GM23248 (cell line): ENCODE measurements at regions not wholly inside any gene's neighbourhood (a gene's known extent, or its start where the extent isn't known, plus 50 kb on each side); places are given as distances from the start of the nearest gene placed in this dataset.

Experiments used
- DNase-seq: peaks from one replicate; pipeline ENCODE4 v3.0.0-alpha.2; 2015
- H2AFZ ChIP-seq: fragments of 200-600 bp; sonication (generic); 2 replicates; pipeline ENCODE4 v1.6.1; 2016; ENCODE audit warnings: antibody characterized with exemption
- H3F3A ChIP-seq: fragments of 200-600 bp; sonication (generic); 2 replicates; pipeline ENCODE4 v1.6.1; 2016; ENCODE audit warnings: mild to moderate bottlenecking, antibody characterized with exemption, mixed run types; ENCODE audit not compliant: insufficient read depth
- H3K27ac ChIP-seq: fragments of 200-600 bp; sonication (generic); 2 replicates; pipeline ENCODE4 v1.5.1; 2016; ENCODE audit warnings: mild to moderate bottlenecking
- H3K27me3 ChIP-seq: fragments of 200-600 bp; sonication (generic); replicated peaks from 2 replicates; pipeline ENCODE4 v1.6.1; 2016; ENCODE audit warnings: mild to moderate bottlenecking; ENCODE audit not compliant: insufficient read depth
- H3K36me3 ChIP-seq: fragments of 200-600 bp; sonication (generic); 2 replicates; pipeline ENCODE4 v1.6.1; 2016; ENCODE audit warnings: low read depth, mild to moderate bottlenecking
- H3K4me1 ChIP-seq: fragments of 200-600 bp; sonication (generic); 2 replicates; pipeline ENCODE4 v1.6.1; 2016; ENCODE audit warnings: mild to moderate bottlenecking; ENCODE audit not compliant: insufficient read depth
- H3K4me2 ChIP-seq: fragments of 200-600 bp; sonication (generic); one replicate; pipeline ENCODE4 v1.6.1; 2016; ENCODE audit warnings: mild to moderate bottlenecking; ENCODE audit not compliant: unreplicated experiment
- H3K4me3 ChIP-seq: fragments of 200-600 bp; sonication (generic); 2 replicates; pipeline ENCODE4 v1.5.1; 2016; ENCODE audit warnings: mild to moderate bottlenecking
- H3K79me2 ChIP-seq: fragments of 200-600 bp; sonication (generic); 2 replicates; pipeline ENCODE4 v1.6.1; 2016; ENCODE audit warnings: mild to moderate bottlenecking; ENCODE audit not compliant: insufficient read depth
- H3K9ac ChIP-seq: fragments of 200-600 bp; sonication (generic); 2 replicates; pipeline ENCODE4 v1.6.1; 2016; ENCODE audit warnings: mild to moderate bottlenecking
- H3K9me2 ChIP-seq: fragments of 200-600 bp; sonication (generic); 2 replicates; pipeline ENCODE4 v1.6.1; 2016; ENCODE audit warnings: mixed run types, mild to moderate bottlenecking, moderate library complexity; ENCODE audit not compliant: insufficient read depth
- H3K9me3 ChIP-seq: fragments of 200-600 bp; sonication (generic); one replicate; pipeline ENCODE4 v1.6.1; 2017; ENCODE audit warnings: low read depth
- H4K20me1 ChIP-seq: fragments of 200-600 bp; sonication (generic); 2 replicates; pipeline ENCODE4 v1.6.0; 2016; ENCODE audit not compliant: insufficient read depth
- EZH2 ChIP-seq: fragments of 200-600 bp; sonication (generic); IDR thresholded peaks from 2 replicates; pipeline ENCODE4 v1.6.1; 2018; ENCODE audit warnings: antibody characterized with exemption, mild to moderate bottlenecking; ENCODE audit not compliant: insufficient read depth, poor library complexity, severe bottlenecking
- EZH2phosphoT487 ChIP-seq: fragments of 200-600 bp; sonication (generic); IDR thresholded peaks from 2 replicates; pipeline ENCODE4 v1.6.1; 2018; ENCODE audit warnings: antibody characterized with exemption, moderate library complexity, mild to moderate bottlenecking, low read depth; ENCODE audit not compliant: insufficient read depth
- WGBS, 2 experiments: methylation state at CpG; one replicate each; pipeline ENCODE4 v1.1.6; 2015 to 2017; ENCODE audit warnings: low lambda C conversion rate in 2 of 2, low coverage in 1 of 2; ENCODE audit errors: missing lambda C conversion rate in 2 of 2; 5-methylcytosine and 5-hydroxymethylcytosine counted together
- in situ Hi-C: fragments of 300-500 bp; cut with MboI; formaldehyde crosslinking; loops from 2 replicates; pipeline ENCODE4 v1.15.0; 2020

DNA sequence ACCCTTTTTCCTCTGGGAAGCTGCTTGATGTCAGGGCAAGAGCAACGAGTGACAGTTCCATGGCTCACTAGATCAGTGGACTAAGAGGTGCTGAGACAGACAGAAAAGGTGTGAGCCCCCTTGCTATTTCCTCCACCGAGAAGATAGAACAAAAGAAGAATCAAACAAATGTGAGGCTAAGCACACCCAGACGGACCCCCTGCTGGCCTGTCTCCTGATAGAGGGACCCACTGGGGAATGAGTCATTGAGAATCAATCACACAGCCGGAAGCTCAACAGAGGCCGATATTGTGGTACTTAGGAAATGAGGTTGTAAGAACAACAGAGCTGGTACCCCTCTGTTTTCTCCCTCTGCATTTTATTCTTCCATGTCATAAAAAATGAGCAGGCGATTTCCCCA lies 89.8 kb upstream of the TEX51 start:
- WGBS, 2 experiments = 3 to 4% methylated on average over 6 of the region's 6 CpGs
- no peak overlapping the region for H3K4me3 ChIP-seq
- no peak overlapping the region for H3K27ac ChIP-seq
- in situ Hi-C loops = no loop called here
- H3K4me2 ChIP-seq = no peak overlapping the region
- no peaks in the 10 kb centered on the region for H3K79me2 ChIP-seq
- DNase-seq = no peak
- no peak overlapping the region for H2AFZ ChIP-seq
- no peak overlapping the region for H3K9ac ChIP-seq
- no peaks in the 10 kb centered on the region; the same call in 1 of the 2 replicates for H4K20me1 ChIP-seq
- H3K9me3 ChIP-seq = no peaks in the 10 kb centered on the region
- TF ChIP-seq EZH2phosphoT487 = no peak
- no peak for TF ChIP-seq EZH2
- H3K4me1 ChIP-seq = no peaks in the 10 kb centered on the region
- no peaks in the 10 kb centered on the region for H3K27me3 ChIP-seq
- no peaks in the 10 kb centered on the region for H3F3A ChIP-seq
- H3K9me2 ChIP-seq = no peaks in the 10 kb centered on the region
- H3K36me3 ChIP-seq = no peaks in the 10 kb centered on the region

DNA sequence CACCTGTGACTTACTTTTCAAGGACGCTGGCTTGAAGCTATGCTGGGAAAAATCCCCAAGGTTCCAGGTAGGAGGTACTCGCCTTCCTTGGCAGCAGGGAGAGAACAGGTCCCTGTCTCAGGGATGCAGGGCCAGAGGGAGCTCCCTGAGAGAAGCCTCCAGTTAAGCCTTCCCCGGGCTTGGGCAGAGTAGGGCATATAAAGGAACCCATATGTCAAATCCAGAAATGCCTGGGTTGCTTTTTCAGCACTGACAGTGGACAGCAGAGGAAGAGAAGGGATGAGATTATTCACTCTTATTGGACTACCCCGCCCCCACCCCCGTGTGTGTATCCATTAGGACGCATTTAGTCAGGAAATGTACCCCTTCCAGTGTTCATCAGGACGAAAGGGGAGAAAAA lies 89.3 kb upstream of the TEX51 start:
- no peak overlapping the region for H3K4me3 ChIP-seq
- WGBS, 2 experiments = 23 to 25% methylated on average over 7 of the region's 7 CpGs
- H3K79me2 ChIP-seq = no peaks in the 10 kb centered on the region
- H3K27me3 ChIP-seq = no peaks in the 10 kb centered on the region
- H3K27ac ChIP-seq = no peak overlapping the region
- TF ChIP-seq EZH2 (no peak), EZH2phosphoT487 (no peak)
- no peak for DNase-seq
- H3K9me2 ChIP-seq = no peaks in the 10 kb centered on the region
- H3K9me3 ChIP-seq = no peaks in the 10 kb centered on the region
- no peaks in the 10 kb centered on the region; the same call in 1 of the 2 replicates for H4K20me1 ChIP-seq
- no peaks in the 10 kb centered on the region for H3K4me1 ChIP-seq
- H3F3A ChIP-seq = no peaks in the 10 kb centered on the region
- H3K4me2 ChIP-seq = no peak overlapping the region
- H3K9ac ChIP-seq = no peak overlapping the region
- no peak overlapping the region for H2AFZ ChIP-seq
- no peaks in the 10 kb centered on the region for H3K36me3 ChIP-seq
- in situ Hi-C loops = no loop called here

DNA sequence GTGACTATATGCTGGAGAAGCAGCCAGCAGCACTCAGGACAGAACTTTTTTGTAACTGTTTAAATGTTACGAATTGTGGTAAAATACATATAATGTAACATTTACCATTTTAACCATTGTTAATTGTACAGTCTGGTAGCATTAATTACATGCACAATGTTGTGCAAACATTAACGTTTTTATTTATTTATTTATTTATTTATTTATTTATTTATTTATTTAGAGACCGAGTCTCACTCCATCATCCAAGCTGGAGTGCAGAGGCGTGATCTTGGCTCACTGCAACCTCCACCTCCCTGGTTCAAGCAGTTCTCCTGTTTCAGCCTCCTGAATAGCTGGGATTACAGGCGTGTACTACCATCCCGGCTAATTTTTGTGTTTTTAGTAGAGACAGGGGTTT lies 88.7 kb upstream of the TEX51 start:
- Histone ChIP-seq H3K36me3 (no peaks in the 10 kb centered on the region), H3K4me1 (no peaks in the 10 kb centered on the region), H3K4me3 (no peak overlapping the region), H3K9ac (no peak overlapping the region), H3F3A (no peaks in the 10 kb centered on the region), H3K9me2 (no peaks in the 10 kb centered on the region), H3K4me2 (no peak overlapping the region), H3K9me3 (no peaks in the 10 kb centered on the region), H3K27me3 (no peaks in the 10 kb centered on the region), H2AFZ (no peak overlapping the region), H4K20me1 (no peaks in the 10 kb centered on the region; the same call in 1 of the 2 replicates), H3K27ac (no peak overlapping the region), H3K79me2 (no peaks in the 10 kb centered on the region)
- TF ChIP-seq EZH2 (no peak), EZH2phosphoT487 (no peak)
- no peak for DNase-seq
- 52 to 54% methylated on average over 6 of the region's 6 CpGs for WGBS, 2 experiments
- in situ Hi-C loops = no loop called here

DNA sequence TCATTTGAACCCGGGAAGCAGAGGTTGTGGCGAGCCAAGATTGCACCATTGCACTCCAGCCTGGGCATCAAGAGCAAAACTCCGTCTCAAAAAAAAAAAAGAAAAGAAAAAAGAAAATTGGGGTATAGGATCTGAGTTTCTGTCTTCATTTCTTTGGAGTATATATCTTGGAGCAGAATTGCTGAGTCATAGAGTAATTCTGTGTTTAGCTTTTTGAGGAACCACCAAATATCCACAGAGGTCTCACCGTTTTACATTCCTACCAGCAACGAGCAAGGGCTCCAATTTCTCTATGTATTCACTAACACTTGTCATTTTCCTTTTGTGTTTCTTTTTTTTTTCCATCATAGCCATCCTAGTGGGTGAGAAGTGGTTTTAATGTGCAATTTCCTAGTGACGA lies 87.6 kb upstream of the TEX51 start:
- H3K9me2 ChIP-seq = no peaks in the 10 kb centered on the region
- H3K27me3 ChIP-seq = no peaks in the 10 kb centered on the region
- H3F3A ChIP-seq = no peaks in the 10 kb centered on the region
- no peak overlapping the region for H2AFZ ChIP-seq
- H3K4me1 ChIP-seq = no peaks in the 10 kb centered on the region
- no peaks in the 10 kb centered on the region; the same call in 1 of the 2 replicates for H4K20me1 ChIP-seq
- H3K36me3 ChIP-seq = no peaks in the 10 kb centered on the region
- in situ Hi-C loops = no loop called here
- H3K9me3 ChIP-seq = no peaks in the 10 kb centered on the region
- DNase-seq = no peak
- no peak overlapping the region for H3K4me2 ChIP-seq
- TF ChIP-seq EZH2phosphoT487 = no peak
- H3K79me2 ChIP-seq = no peaks in the 10 kb centered on the region
- H3K27ac ChIP-seq = no peak overlapping the region
- no peak overlapping the region for H3K4me3 ChIP-seq
- WGBS, 2 experiments = 20 to 23% methylated on average over 6 of the region's 6 CpGs
- no peak overlapping the region for H3K9ac ChIP-seq

DNA sequence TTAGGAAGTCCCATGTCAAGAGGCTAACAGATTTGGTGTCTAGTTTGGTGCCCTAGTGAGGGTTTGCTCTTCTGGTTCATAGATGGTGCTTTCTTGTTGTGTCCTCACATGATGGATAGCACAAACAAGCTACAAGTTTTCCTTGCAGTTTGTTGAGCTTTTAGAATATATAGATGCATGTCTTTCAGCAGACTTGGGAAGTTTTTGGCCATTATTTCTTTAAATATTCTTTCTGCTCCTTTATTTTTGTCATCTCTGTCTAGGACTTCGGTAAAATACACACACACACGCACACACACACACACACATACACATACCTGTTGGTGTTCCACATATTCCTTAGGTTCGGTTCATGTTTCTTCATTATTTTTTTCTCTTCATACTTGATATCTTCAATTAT lies 81.5 kb upstream of the TEX51 start:
- no peak overlapping the region for H3K4me3 ChIP-seq
- no peaks in the 10 kb centered on the region for H3K79me2 ChIP-seq
- no peaks in the 10 kb centered on the region for H4K20me1 ChIP-seq
- DNase-seq = no peak
- in situ Hi-C loops = no loop called here
- no peaks in the 10 kb centered on the region for H3K36me3 ChIP-seq
- no peaks in the 10 kb centered on the region for H3F3A ChIP-seq
- no peak overlapping the region for H3K9ac ChIP-seq
- WGBS, 2 experiments = 15 to 22% methylated on average over 3 of the region's 3 CpGs
- no peak overlapping the region for H3K27ac ChIP-seq
- no peaks in the 10 kb centered on the region for H3K9me3 ChIP-seq
- no peaks in the 10 kb centered on the region for H3K9me2 ChIP-seq
- H2AFZ ChIP-seq = no peak overlapping the region
- no peak for TF ChIP-seq EZH2
- no peak for TF ChIP-seq EZH2phosphoT487
- no peaks in the 10 kb centered on the region for H3K4me1 ChIP-seq
- no peak overlapping the region for H3K4me2 ChIP-seq
- H3K27me3 ChIP-seq = no peaks in the 10 kb centered on the region
